Ectodermal cell (in vitro differentiated cells): ENCODE measurements at regions not wholly inside any gene's neighbourhood (a gene's known extent, or its start where the extent isn't known, plus 50 kb on each side); places are given as distances from the start of the nearest gene placed in this dataset.
"Not testable (repeated sequence)": the region's sequence is repeated elsewhere in the genome, so short reads cannot be mapped to it uniquely, and the experiment has no call there.

ENCODE experiments used
- H3K27ac ChIP-seq: 2 replicates; pipeline ENCODE4 v1.7.0; 2013; ENCODE audit warnings: mild to moderate bottlenecking, low read depth, low read length; ENCODE audit not compliant: insufficient read depth, poor library complexity, severe bottlenecking
- H3K27me3 ChIP-seq: 2 replicates; pipeline ENCODE4 v1.7.0; 2013; ENCODE audit warnings: mild to moderate bottlenecking, low read length; ENCODE audit not compliant: insufficient read depth, control insufficient read depth, poor library complexity, severe bottlenecking
- H3K36me3 ChIP-seq: one replicate; pipeline ENCODE4 v1.7.0; 2013; ENCODE audit warnings: low read length; ENCODE audit not compliant: control insufficient read depth, insufficient read depth
- H3K4me1 ChIP-seq: one replicate; pipeline ENCODE4 v1.7.0; 2013; ENCODE audit warnings: low read length; ENCODE audit not compliant: control insufficient read depth, insufficient read depth
- H3K4me3 ChIP-seq: 2 replicates; pipeline ENCODE4 v1.7.0; 2013; ENCODE audit warnings: low read depth, low read length, control low read depth; ENCODE audit not compliant: insufficient read depth
- H3K9me3 ChIP-seq: 2 replicates; pipeline ENCODE4 v1.7.0; 2013; ENCODE audit warnings: mild to moderate bottlenecking, low read length, moderate library complexity; ENCODE audit not compliant: control insufficient read depth
- WGBS, 2 experiments: methylation state at CpG; one replicate each; pipeline ENCODE4 v1.1.7; 2013; ENCODE audit warnings: missing lambda C conversion rate in 2 of 2; 5-methylcytosine and 5-hydroxymethylcytosine counted together

GRCh38 chr10:30158325-30158960 is 99.1 kb upstream of the JCAD start:
- Histone ChIP-seq H3K4me1 (peaks cover 7% of the 10 kb centered on the region), H3K9me3 (no peaks in the 10 kb centered on the region), H3K36me3 (no peaks in the 10 kb centered on the region), H3K4me3 (no peak overlapping the region), H3K27ac (no peak overlapping the region), H3K27me3 (no peaks in the 10 kb centered on the region)
- 71 to 78% methylated on average over 1 to 2 of the region's 2 CpGs for WGBS, 2 experiments

DNA sequence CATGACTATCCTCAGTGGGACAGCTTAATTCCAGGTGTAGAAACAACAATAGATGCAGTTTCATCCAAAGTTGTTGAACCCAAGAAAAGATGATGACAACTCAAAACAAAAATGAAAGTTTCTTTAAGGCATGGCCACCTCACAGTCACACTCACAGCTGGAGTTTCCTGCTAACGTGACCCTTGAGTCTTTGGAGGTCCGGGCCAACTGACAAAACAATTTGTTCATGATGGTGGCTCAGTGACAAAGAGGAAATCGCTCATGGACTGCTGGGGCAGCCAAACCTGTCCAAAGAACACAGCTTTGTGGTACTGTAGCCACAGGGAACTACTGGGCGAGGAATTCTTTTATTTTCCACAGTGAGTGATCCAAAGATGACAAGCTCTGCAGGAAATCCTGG is 96.0 kb upstream of the JCAD start:
- 82 to 87% methylated on average over 4 of the region's 4 CpGs for WGBS, 2 experiments
- peaks cover 3% of the 10 kb centered on the region for H3K4me1 ChIP-seq
- H3K4me3 ChIP-seq: no peak overlapping the region
- H3K27me3 ChIP-seq: no peaks in the 10 kb centered on the region
- no peak overlapping the region for H3K27ac ChIP-seq
- H3K36me3 ChIP-seq: no peaks in the 10 kb centered on the region
- no peaks in the 10 kb centered on the region for H3K9me3 ChIP-seq

DNA sequence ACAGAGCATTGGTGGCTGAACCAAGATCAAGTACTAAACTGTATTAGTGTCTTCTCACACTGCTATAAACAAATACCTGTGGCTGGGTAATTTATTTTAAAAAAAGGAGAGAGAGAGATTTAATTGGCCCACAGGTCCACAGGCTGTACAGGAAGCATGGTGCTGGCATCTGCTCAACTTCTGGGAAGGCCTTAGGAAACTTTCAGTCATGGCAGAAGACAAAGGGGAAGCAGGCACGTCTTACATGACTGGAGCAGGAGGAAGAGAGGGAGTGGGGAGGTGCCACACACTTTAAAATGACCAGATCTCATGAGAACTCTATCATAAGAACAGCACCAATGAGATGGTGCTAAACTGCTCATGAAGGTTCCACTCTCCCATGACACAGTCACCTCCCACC is 95.2 kb upstream of the JCAD start:
- 80 to 88% methylated on average over 1 of the region's 1 CpG for WGBS, 2 experiments
- no peaks in the 10 kb centered on the region for H3K27me3 ChIP-seq
- no peak overlapping the region for H3K27ac ChIP-seq
- no peaks in the 10 kb centered on the region for H3K4me1 ChIP-seq
- no peaks in the 10 kb centered on the region for H3K36me3 ChIP-seq
- no peaks in the 10 kb centered on the region for H3K9me3 ChIP-seq
- H3K4me3 ChIP-seq: no peak overlapping the region

GRCh38 chr10:30154126-30154525 is 94.7 kb upstream of the JCAD start:
- Histone ChIP-seq H3K4me3 (no peak overlapping the region), H3K36me3 (no peaks in the 10 kb centered on the region), H3K9me3 (no peaks in the 10 kb centered on the region), H3K4me1 (no peaks in the 10 kb centered on the region), H3K27ac (no peak overlapping the region), H3K27me3 (no peaks in the 10 kb centered on the region)
- WGBS, 2 experiments: 97% methylated on average over 4 of the region's 4 CpGs

DNA sequence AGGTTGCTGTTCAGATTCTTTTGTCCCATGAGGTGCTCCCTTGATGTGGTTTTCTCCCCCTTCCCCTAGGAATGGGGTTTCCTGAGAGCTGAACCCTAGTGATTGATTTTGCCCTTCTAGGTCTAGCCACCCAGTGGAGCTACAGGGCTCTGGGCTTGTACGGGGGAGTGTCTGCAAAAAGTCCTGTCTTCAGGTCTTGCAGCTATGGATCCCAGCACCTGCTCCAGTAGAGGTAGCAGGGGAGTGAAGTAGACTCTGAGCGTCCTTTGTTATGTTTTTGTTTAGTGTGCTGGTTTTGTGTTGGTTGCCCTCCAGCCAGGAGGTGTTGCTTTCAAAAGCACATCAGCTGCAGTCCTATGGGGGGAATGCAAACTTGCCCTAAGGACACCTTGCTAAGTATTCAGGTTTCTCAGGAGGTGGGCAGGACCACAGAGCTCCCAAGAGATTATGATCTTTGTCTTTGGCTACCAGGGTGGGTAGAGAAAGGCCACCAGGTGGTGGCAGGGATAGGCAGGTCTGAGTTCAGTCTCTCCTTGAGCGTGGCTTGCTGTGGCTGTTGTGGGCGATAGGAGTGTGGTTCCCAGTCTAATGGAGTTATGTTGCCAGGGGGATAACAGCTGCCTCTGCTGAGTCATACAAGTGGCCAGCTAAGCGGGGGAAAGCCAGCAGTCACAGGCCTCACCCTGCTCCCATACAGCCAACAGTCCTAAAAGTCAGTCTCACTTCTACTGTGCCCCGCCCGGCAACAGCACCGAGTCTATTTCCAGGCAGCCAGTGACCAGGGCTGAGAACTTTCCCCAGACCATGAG is 92.4 kb upstream of the JCAD start:
- WGBS, 2 experiments: 79 to 81% methylated on average over 8 of the region's 8 CpGs
- no peaks in the 10 kb centered on the region for H3K4me1 ChIP-seq
- no peaks in the 10 kb centered on the region for H3K36me3 ChIP-seq
- H3K27me3 ChIP-seq: no peaks in the 10 kb centered on the region
- no peak overlapping the region for H3K4me3 ChIP-seq
- H3K9me3 ChIP-seq: no peaks in the 10 kb centered on the region
- H3K27ac ChIP-seq: no peak overlapping the region

- H3K36me3 ChIP-seq: no peaks in the 10 kb centered on the region
- H3K4me1 ChIP-seq: no peaks in the 10 kb centered on the region
- WGBS, 2 experiments: 68 to 69% methylated on average over 2 of the region's 2 CpGs
- no peak overlapping the region for H3K4me3 ChIP-seq
- no peak overlapping the region for H3K27ac ChIP-seq
- no peaks in the 10 kb centered on the region for H3K9me3 ChIP-seq
- H3K27me3 ChIP-seq: no peaks in the 10 kb centered on the region
Measured at GRCh38 chr10:30141423-30141822, 82.0 kb upstream of the JCAD start.

- Histone ChIP-seq H3K36me3 (no peaks in the 10 kb centered on the region), H3K27ac (no peak overlapping the region), H3K4me1 (no peaks in the 10 kb centered on the region), H3K9me3 (no peaks in the 10 kb centered on the region), H3K27me3 (no peaks in the 10 kb centered on the region), H3K4me3 (no peak overlapping the region)
- 84% methylated on average over 11 of the region's 11 CpGs for WGBS, 2 experiments
Measured at GRCh38 chr10:30134171-30134945, 75.0 kb upstream of the JCAD start.

DNA sequence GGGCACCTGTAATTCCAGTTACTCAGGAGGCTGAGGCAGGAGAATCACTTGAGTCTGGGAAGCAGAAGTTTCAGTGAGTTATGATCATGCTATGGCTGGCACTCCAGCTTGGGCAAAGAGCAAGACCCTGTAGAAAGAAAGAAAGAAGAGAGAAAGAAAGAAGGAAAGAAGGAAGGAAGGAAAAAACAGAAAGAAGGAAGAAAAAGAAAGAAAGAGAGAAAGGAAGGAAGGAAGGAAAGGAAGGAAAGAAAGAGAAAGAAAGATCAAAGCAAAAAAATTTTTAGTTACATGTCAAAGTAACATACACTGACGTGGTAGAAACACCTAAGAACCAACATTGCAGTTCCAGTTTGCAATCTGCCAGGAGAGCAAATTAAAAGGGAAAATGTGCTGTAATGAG is 73.8 kb upstream of the JCAD start:
- Histone ChIP-seq H3K4me3 (no peak overlapping the region), H3K27me3 (no peaks in the 10 kb centered on the region), H3K4me1 (no peaks in the 10 kb centered on the region), H3K9me3 (no peaks in the 10 kb centered on the region), H3K36me3 (no peaks in the 10 kb centered on the region), H3K27ac (no peak overlapping the region)
- 90 to 94% methylated on average over 1 of the region's 1 CpG for WGBS, 2 experiments

DNA sequence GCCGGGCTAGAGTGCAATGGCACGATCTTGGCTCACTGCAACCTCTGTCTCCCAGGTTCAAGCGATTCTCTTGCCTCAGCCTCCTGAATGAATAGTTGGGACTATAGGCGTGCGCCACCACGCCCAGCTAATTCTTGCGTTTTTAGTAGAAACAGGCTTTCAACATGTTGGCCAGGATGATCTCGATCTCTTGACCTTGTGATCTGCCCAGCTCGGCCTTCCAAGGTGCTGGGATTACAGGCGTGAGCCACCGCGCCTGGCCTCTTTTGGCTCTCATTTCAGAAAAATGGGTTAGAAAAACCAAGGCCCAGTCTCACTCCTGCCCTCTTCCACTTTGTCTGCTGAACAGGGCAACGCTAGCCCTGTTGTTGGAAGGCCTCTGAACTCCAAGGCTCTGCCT is 72.0 kb upstream of the JCAD start:
- not testable (repeated sequence) for H3K36me3 ChIP-seq, H3K4me3 ChIP-seq, H3K27ac ChIP-seq, H3K9me3 ChIP-seq, H3K4me1 ChIP-seq, H3K27me3 ChIP-seq
- 90 to 92% methylated on average over 13 of the region's 13 CpGs for WGBS, 2 experiments

DNA sequence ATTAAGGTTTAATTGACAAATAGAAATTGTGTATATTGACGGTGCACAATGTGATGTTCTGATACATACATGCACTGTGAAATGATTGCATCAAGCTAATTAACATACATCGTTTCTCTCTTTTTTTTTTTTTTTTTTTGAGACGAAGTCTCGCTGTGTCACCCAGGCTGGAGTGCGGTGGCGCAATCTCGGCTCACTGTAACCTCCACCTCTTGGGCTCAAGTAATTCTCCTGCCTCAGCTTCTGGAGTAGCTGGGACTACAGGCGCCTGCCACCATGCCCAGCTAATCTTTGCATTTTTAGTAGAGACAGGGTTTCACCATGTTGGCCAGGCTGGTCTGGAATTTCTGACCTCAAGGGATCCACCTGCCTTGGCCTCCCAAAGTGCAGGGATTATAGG is 69.9 kb upstream of the JCAD start:
- H3K27me3 ChIP-seq, H3K36me3 ChIP-seq, H3K27ac ChIP-seq, H3K9me3 ChIP-seq, H3K4me3 ChIP-seq, H3K4me1 ChIP-seq: not testable (repeated sequence)
- 85 to 89% methylated on average over 8 of the region's 8 CpGs for WGBS, 2 experiments
